ENCODE measurements at regions not wholly inside any gene's neighbourhood (a gene's known extent, or its start where the extent isn't known, plus 50 kb on each side); places are given as distances from the start of the nearest gene placed in this dataset.

GRCh38 chr5:125412561-125413495 lies 666.4 kb upstream of the ZNF608 start:
- H3K27ac ChIP-seq = peak overlapping the region in 5 of 12 donors; percentile 35 to 66 (median 54)
- H3K36me3 ChIP-seq = no peaks in the 10 kb centered on the region
- peak; percentile 65 to 90 (median 80) for ATAC-seq
- no peak for TF ChIP-seq POLR2A (IDR thresholded peaks at IDR 0.05)
- TF ChIP-seq, protein P1, sequence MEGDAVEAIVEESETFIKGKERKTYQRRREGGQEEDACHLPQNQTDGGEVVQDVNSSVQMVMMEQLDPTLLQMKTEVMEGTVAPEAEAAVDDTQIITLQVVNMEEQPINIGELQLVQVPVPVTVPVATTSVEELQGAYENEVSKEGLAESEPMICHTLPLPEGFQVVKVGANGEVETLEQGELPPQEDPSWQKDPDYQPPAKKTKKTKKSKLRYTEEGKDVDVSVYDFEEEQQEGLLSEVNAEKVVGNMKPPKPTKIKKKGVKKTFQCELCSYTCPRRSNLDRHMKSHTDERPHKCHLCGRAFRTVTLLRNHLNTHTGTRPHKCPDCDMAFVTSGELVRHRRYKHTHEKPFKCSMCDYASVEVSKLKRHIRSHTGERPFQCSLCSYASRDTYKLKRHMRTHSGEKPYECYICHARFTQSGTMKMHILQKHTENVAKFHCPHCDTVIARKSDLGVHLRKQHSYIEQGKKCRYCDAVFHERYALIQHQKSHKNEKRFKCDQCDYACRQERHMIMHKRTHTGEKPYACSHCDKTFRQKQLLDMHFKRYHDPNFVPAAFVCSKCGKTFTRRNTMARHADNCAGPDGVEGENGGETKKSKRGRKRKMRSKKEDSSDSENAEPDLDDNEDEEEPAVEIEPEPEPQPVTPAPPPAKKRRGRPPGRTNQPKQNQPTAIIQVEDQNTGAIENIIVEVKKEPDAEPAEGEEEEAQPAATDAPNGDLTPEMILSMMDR (IDR thresholded peaks at IDR 0.05) = peak in 8 of 12 donors; percentile 16 to 55 (median 41)
- intact Hi-C loops (cut with DNase I) = no loop called here
- WGBS, 4 donors = 49 to 57% (median 53%) methylated on average over 14 of the region's 14 CpGs
- peak; percentile 46 to 72 (median 62) for DNase-seq
- peaks cover 4 to 45% (median 26%) of the 10 kb centered on the region in 12 donors for H3K4me1 ChIP-seq
- H3K9me3 ChIP-seq = no peaks in the 10 kb centered on the region
- H3K4me3 ChIP-seq = peak overlapping the region in 5 of 12 donors; percentile 3 to 41 (median 34)
- no peaks in the 10 kb centered on the region for H3K27me3 ChIP-seq

GRCh38 chr5:125413496-125414274 lies 667.2 kb upstream of the ZNF608 start:
- WGBS, 4 donors = 92 to 97% (median 96%) methylated on average over 3 of the region's 3 CpGs
- no peak overlapping the region for H3K27ac ChIP-seq
- H3K4me1 ChIP-seq = peaks cover 4 to 45% (median 26%) of the 10 kb centered on the region in 12 donors

DNA sequence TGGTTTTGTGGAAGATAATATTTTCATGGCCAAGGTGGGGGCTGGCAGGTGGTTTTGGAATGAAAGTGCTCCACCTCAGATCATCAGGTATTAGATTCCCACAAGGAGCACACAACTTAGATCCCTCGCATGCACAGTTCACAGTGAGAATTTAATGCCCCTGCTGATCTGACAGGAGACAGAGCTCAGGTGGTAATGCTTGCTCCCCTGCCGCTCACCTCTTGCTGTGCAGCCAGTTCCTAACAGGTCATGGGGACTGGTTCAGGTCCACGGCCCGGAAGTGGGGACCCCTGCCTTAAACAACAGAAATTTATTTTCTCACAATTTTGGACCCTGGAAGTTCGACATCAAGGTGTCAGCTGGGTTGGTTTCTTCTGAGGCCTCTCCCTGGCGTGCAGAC lies 668.7 kb upstream of the ZNF608 start:
- no peak for TF ChIP-seq POLR2A (IDR thresholded peaks at IDR 0.05)
- TF ChIP-seq, protein P1 (IDR thresholded peaks at IDR 0.05) = no peak
- Histone ChIP-seq H3K27me3 (no peaks in the 10 kb centered on the region), H3K36me3 (no peaks in the 10 kb centered on the region), H3K9me3 (no peaks in the 10 kb centered on the region), H3K4me3 (no peak overlapping the region), H3K27ac (no peak overlapping the region), H3K4me1 (peaks cover 4 to 37% (median 26%) of the 10 kb centered on the region in 12 donors)
- DNase-seq = no peak
- no peak for ATAC-seq
- 94 to 98% (median 96%) methylated on average over 6 of the region's 6 CpGs for WGBS, 4 donors
- intact Hi-C loops (cut with DNase I) = no loop called here

More at GRCh38 chr5:125413496-125414274, 667.2 kb upstream of the ZNF608 start:
- no peak for ATAC-seq
- Histone ChIP-seq H3K9me3 (no peaks in the 10 kb centered on the region), H3K36me3 (no peaks in the 10 kb centered on the region), H3K4me3 (no peak overlapping the region), H3K27me3 (no peaks in the 10 kb centered on the region)
- intact Hi-C loops (cut with DNase I) = no loop called here
- TF ChIP-seq POLR2A (IDR thresholded peaks at IDR 0.05) = no peak
- TF ChIP-seq, protein P1 (IDR thresholded peaks at IDR 0.05) = no peak
- DNase-seq = no peak

DNA sequence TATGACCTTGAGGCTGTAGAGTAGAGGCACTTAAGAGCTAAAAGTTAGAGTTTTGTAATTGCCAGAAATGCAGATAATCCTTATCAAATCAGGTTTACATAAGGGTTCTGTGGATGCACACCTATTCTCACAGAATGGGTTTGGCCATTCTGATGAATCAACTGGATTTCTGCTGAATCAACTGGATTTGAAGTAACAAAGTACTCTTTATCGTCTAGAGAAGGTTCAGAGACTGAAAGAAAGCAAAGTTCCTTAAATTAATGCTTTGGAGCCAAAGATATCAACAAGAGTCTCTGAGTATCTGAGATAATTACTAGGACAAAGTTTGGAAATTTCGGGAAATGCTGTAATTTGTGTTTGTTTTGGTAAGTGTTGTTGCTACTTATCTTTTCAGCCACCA lies 669.6 kb upstream of the ZNF608 start:
- DNase-seq (no peak), ATAC-seq (no peak)
- Histone ChIP-seq H3K27ac (no peak overlapping the region), H3K4me3 (no peak overlapping the region), H3K36me3 (no peaks in the 10 kb centered on the region), H3K4me1 (peaks cover 2 to 27% (median 20%) of the 10 kb centered on the region in 12 donors), H3K9me3 (no peaks in the 10 kb centered on the region), H3K27me3 (no peaks in the 10 kb centered on the region)
- TF ChIP-seq, protein P1 (IDR thresholded peaks at IDR 0.05) = no peak
- no peak for TF ChIP-seq POLR2A (IDR thresholded peaks at IDR 0.05)
- intact Hi-C loops (cut with DNase I) = no loop called here
- WGBS, 4 donors = 70 to 83% (median 78%) methylated on average over 2 of the region's 2 CpGs
